ENCODE measurements at regions not wholly inside any gene's neighbourhood (a gene's known extent, or its start where the extent isn't known, plus 50 kb on each side); places are given as distances from the start of the nearest gene placed in this dataset.

GRCh38 chr5:167827766-167828165, 463.7 kb upstream of the WWC1 start:
- Histone ChIP-seq H3K4me1 (ENCODE audit: insufficient read depth, low read length) (no peaks in the 10 kb centered on the region), H3K36me3 (ENCODE audit: insufficient read depth, low read length) (peaks cover 13% of the 10 kb centered on the region)

GRCh38 chr5:167831754-167832504, 459.5 kb upstream of the WWC1 start:
- Histone ChIP-seq H3K27me3 (ENCODE audit: insufficient read depth, low read length) (no peaks in the 10 kb centered on the region), H2AFZ (ENCODE audit: low read depth, low read length) (no peak overlapping the region), H3K36me3 (ENCODE audit: insufficient read depth, low read length) (peaks cover 3% of the 10 kb centered on the region), H3K9me3 (ENCODE audit: low read length) (no peaks in the 10 kb centered on the region), H3K4me1 (ENCODE audit: insufficient read depth, low read length) (peaks cover 9% of the 10 kb centered on the region), H3K4me3 (ENCODE audit: low read length) (no peak overlapping the region)

More at GRCh38 chr5:167827766-167828165, 463.7 kb upstream of the WWC1 start:
- Histone ChIP-seq H3K9me3 (ENCODE audit: low read length) (peaks cover 2% of the 10 kb centered on the region), H3K27me3 (ENCODE audit: insufficient read depth, low read length) (no peaks in the 10 kb centered on the region), H2AFZ (ENCODE audit: low read depth, low read length) (no peak overlapping the region), H3K4me3 (ENCODE audit: low read length) (no peak overlapping the region)

GRCh38 chr5:167832609-167833008, 458.8 kb upstream of the WWC1 start:
- Histone ChIP-seq H3K4me1 (ENCODE audit: insufficient read depth, low read length) (peaks cover 9% of the 10 kb centered on the region), H3K27me3 (ENCODE audit: insufficient read depth, low read length) (no peaks in the 10 kb centered on the region), H3K36me3 (ENCODE audit: insufficient read depth, low read length) (peaks cover 3% of the 10 kb centered on the region), H3K4me3 (ENCODE audit: low read length) (no peak overlapping the region), H2AFZ (ENCODE audit: low read depth, low read length) (no peak overlapping the region), H3K9me3 (ENCODE audit: low read length) (no peaks in the 10 kb centered on the region)

- peaks cover 9% of the 10 kb centered on the region for H3K4me1 ChIP-seq (ENCODE audit: insufficient read depth, low read length)
- H3K9me3 ChIP-seq (ENCODE audit: low read length): no peaks in the 10 kb centered on the region
- peaks cover 3% of the 10 kb centered on the region for H3K36me3 ChIP-seq (ENCODE audit: insufficient read depth, low read length)
- H3K4me3 ChIP-seq (ENCODE audit: low read length): no peak overlapping the region
- H3K27me3 ChIP-seq (ENCODE audit: insufficient read depth, low read length): no peaks in the 10 kb centered on the region
- H2AFZ ChIP-seq (ENCODE audit: low read depth, low read length): no peak overlapping the region
Observed at GRCh38 chr5:167833456-167833855, 458.0 kb upstream of the WWC1 start.

- H3K4me3 ChIP-seq (ENCODE audit: low read length): no peak overlapping the region
- H3K27me3 ChIP-seq (ENCODE audit: insufficient read depth, low read length): no peaks in the 10 kb centered on the region
Observed at GRCh38 chr5:167835146-167835545, 456.3 kb upstream of the WWC1 start.

GRCh38 chr5:167837127-167837526, 454.3 kb upstream of the WWC1 start:
- no peaks in the 10 kb centered on the region for H3K9me3 ChIP-seq (ENCODE audit: low read length)
- H3K36me3 ChIP-seq (ENCODE audit: insufficient read depth, low read length): no peaks in the 10 kb centered on the region
- no peaks in the 10 kb centered on the region for H3K27me3 ChIP-seq (ENCODE audit: insufficient read depth, low read length)
- H3K4me1 ChIP-seq (ENCODE audit: insufficient read depth, low read length): peaks cover 9% of the 10 kb centered on the region
- H3K4me3 ChIP-seq (ENCODE audit: low read length): no peak overlapping the region
- H2AFZ ChIP-seq (ENCODE audit: low read depth, low read length): no peak overlapping the region

More at GRCh38 chr5:167835146-167835545, 456.3 kb upstream of the WWC1 start:
- H3K9me3 ChIP-seq (ENCODE audit: low read length): no peaks in the 10 kb centered on the region
- H3K36me3 ChIP-seq (ENCODE audit: insufficient read depth, low read length): peaks cover 3% of the 10 kb centered on the region
- H2AFZ ChIP-seq (ENCODE audit: low read depth, low read length): no peak overlapping the region
- peaks cover 9% of the 10 kb centered on the region for H3K4me1 ChIP-seq (ENCODE audit: insufficient read depth, low read length)

- Histone ChIP-seq H3K27me3 (ENCODE audit: insufficient read depth, low read length) (no peaks in the 10 kb centered on the region), H2AFZ (ENCODE audit: low read depth, low read length) (no peak overlapping the region), H3K4me1 (ENCODE audit: insufficient read depth, low read length) (peaks cover 9% of the 10 kb centered on the region), H3K36me3 (ENCODE audit: insufficient read depth, low read length) (no peaks in the 10 kb centered on the region), H3K9me3 (ENCODE audit: low read length) (no peaks in the 10 kb centered on the region), H3K4me3 (ENCODE audit: low read length) (no peak overlapping the region)
Observed at GRCh38 chr5:167839065-167839464, 452.4 kb upstream of the WWC1 start.

- no peaks in the 10 kb centered on the region for H3K27me3 ChIP-seq (ENCODE audit: insufficient read depth, low read length)
- H3K9me3 ChIP-seq (ENCODE audit: low read length): no peaks in the 10 kb centered on the region
- H2AFZ ChIP-seq (ENCODE audit: low read depth, low read length): no peak overlapping the region
- peaks cover 4% of the 10 kb centered on the region for H3K4me1 ChIP-seq (ENCODE audit: insufficient read depth, low read length)
- H3K4me3 ChIP-seq (ENCODE audit: low read length): no peak overlapping the region
- no peaks in the 10 kb centered on the region for H3K36me3 ChIP-seq (ENCODE audit: insufficient read depth, low read length)
Observed at GRCh38 chr5:167840527-167841130, 450.8 kb upstream of the WWC1 start.

GRCh38 chr5:167843881-167844572, 447.4 kb upstream of the WWC1 start:
- H3K4me1 ChIP-seq (ENCODE audit: insufficient read depth, low read length): no peaks in the 10 kb centered on the region
- H2AFZ ChIP-seq (ENCODE audit: low read depth, low read length): no peak overlapping the region
- H3K9me3 ChIP-seq (ENCODE audit: low read length): no peaks in the 10 kb centered on the region
- no peak overlapping the region for H3K4me3 ChIP-seq (ENCODE audit: low read length)
- no peaks in the 10 kb centered on the region for H3K27me3 ChIP-seq (ENCODE audit: insufficient read depth, low read length)
- H3K36me3 ChIP-seq (ENCODE audit: insufficient read depth, low read length): peaks cover 2% of the 10 kb centered on the region

GRCh38 chr5:167845952-167846351, 445.5 kb upstream of the WWC1 start:
- Histone ChIP-seq H3K4me1 (ENCODE audit: insufficient read depth, low read length) (no peaks in the 10 kb centered on the region), H3K4me3 (ENCODE audit: low read length) (no peak overlapping the region), H2AFZ (ENCODE audit: low read depth, low read length) (no peak overlapping the region), H3K36me3 (ENCODE audit: insufficient read depth, low read length) (peaks cover 4% of the 10 kb centered on the region), H3K9me3 (ENCODE audit: low read length) (peaks cover 3% of the 10 kb centered on the region), H3K27me3 (ENCODE audit: insufficient read depth, low read length) (no peaks in the 10 kb centered on the region)

- peaks cover 4% of the 10 kb centered on the region for H3K36me3 ChIP-seq (ENCODE audit: insufficient read depth, low read length)
- H3K9me3 ChIP-seq (ENCODE audit: low read length): peaks cover 3% of the 10 kb centered on the region
- no peaks in the 10 kb centered on the region for H3K4me1 ChIP-seq (ENCODE audit: insufficient read depth, low read length)
Observed at GRCh38 chr5:167849874-167850273, 441.6 kb upstream of the WWC1 start.

GRCh38 chr5:167850911-167851310, 440.5 kb upstream of the WWC1 start:
- Histone ChIP-seq H3K4me3 (ENCODE audit: low read length) (no peak overlapping the region), H3K36me3 (ENCODE audit: insufficient read depth, low read length) (peaks cover 4% of the 10 kb centered on the region), H3K27me3 (ENCODE audit: insufficient read depth, low read length) (no peaks in the 10 kb centered on the region)

More at GRCh38 chr5:167849874-167850273, 441.6 kb upstream of the WWC1 start:
- Histone ChIP-seq H3K27me3 (ENCODE audit: insufficient read depth, low read length) (no peaks in the 10 kb centered on the region), H2AFZ (ENCODE audit: low read depth, low read length) (no peak overlapping the region), H3K4me3 (ENCODE audit: low read length) (no peak overlapping the region)

GRCh38 chr5:167851416-167851815, 440.0 kb upstream of the WWC1 start:
- H3K9me3 ChIP-seq (ENCODE audit: low read length): peaks cover 3% of the 10 kb centered on the region
- H3K4me1 ChIP-seq (ENCODE audit: insufficient read depth, low read length): no peaks in the 10 kb centered on the region
- no peak overlapping the region for H2AFZ ChIP-seq (ENCODE audit: low read depth, low read length)
- H3K27me3 ChIP-seq (ENCODE audit: insufficient read depth, low read length): no peaks in the 10 kb centered on the region
- peaks cover 4% of the 10 kb centered on the region for H3K36me3 ChIP-seq (ENCODE audit: insufficient read depth, low read length)
- H3K4me3 ChIP-seq (ENCODE audit: low read length): no peak overlapping the region

More at GRCh38 chr5:167850911-167851310, 440.5 kb upstream of the WWC1 start:
- Histone ChIP-seq H2AFZ (ENCODE audit: low read depth, low read length) (no peak overlapping the region), H3K4me1 (ENCODE audit: insufficient read depth, low read length) (no peaks in the 10 kb centered on the region), H3K9me3 (ENCODE audit: low read length) (peaks cover 3% of the 10 kb centered on the region)

All from neuron (in vitro differentiated cells).